ENCODE measurements at regions not wholly inside any gene's neighbourhood (a gene's known extent, or its start where the extent isn't known, plus 50 kb on each side); places are given as distances from the start of the nearest gene placed in this dataset.

DNA sequence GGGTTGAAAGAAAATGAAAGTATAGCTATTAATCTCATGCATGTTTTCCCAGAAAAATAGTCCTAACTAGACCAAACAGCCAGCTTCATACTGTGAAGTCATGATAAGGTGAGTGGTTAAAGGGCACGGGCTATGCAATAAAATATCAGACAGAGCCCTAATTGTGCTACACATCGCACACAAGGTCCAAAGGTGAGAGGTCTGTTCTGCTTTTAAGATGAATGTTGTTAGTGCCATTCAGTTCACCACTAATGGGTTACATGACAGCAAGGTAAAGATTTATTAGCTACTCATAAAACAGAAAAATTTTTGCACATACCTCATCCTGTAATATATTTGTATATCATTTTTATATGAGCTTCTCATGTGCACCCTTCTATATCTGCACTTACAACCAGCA is 105.0 kb upstream of the STK17B start:
- no peak overlapping the region for H3K4me3 ChIP-seq
- no peaks in the 10 kb centered on the region for H3K9me2 ChIP-seq (ENCODE audit: insufficient read depth)
- no peak for ATAC-seq
- H3K79me2 ChIP-seq (replicated peaks; ENCODE audit: insufficient read depth), result no peaks in the 10 kb centered on the region
- no peaks in the 10 kb centered on the region for H3K36me3 ChIP-seq (ENCODE audit: insufficient read depth)
- Mint-ChIP-seq H3K27ac (no peak overlapping the region), H3K4me1 (peaks cover 3% of the 10 kb centered on the region; the same call in 1 of the 3 replicates), H3K4me3 (no peak overlapping the region), H3K27me3 (ENCODE audit: insufficient read depth, low read depth, poor library complexity) (no peaks in the 10 kb centered on the region), H3K9me3 (no peaks in the 10 kb centered on the region), H3K36me3 (ENCODE audit: low read depth) (peaks cover 6% of the 10 kb centered on the region; the same call in 2 of the 3 replicates)
- no peak overlapping the region for H2AFZ ChIP-seq
- no peaks in the 10 kb centered on the region for H4K20me1 ChIP-seq (replicated peaks; ENCODE audit: insufficient read depth)
- TF ChIP-seq NANOG (IDR thresholded peaks at IDR 0.05; ENCODE audit: borderline replicate concordance) (no peak), ZNF114 (CRISPR knock-in tag; IDR thresholded peaks at IDR 0.05) (no peak), POLR2AphosphoS5 (IDR thresholded peaks at IDR 0.05; ENCODE audit: low read depth) (no peak), STAT1 (IDR thresholded peaks at IDR 0.05; ENCODE audit: unreplicated experiment) (no peak), JUNB (IDR thresholded peaks at IDR 0.05; ENCODE audit: unreplicated experiment) (no peak), EZH2phosphoT487 (IDR thresholded peaks at IDR 0.05; ENCODE audit: unreplicated experiment) (no peak)
- TF ChIP-seq, protein P1, sequence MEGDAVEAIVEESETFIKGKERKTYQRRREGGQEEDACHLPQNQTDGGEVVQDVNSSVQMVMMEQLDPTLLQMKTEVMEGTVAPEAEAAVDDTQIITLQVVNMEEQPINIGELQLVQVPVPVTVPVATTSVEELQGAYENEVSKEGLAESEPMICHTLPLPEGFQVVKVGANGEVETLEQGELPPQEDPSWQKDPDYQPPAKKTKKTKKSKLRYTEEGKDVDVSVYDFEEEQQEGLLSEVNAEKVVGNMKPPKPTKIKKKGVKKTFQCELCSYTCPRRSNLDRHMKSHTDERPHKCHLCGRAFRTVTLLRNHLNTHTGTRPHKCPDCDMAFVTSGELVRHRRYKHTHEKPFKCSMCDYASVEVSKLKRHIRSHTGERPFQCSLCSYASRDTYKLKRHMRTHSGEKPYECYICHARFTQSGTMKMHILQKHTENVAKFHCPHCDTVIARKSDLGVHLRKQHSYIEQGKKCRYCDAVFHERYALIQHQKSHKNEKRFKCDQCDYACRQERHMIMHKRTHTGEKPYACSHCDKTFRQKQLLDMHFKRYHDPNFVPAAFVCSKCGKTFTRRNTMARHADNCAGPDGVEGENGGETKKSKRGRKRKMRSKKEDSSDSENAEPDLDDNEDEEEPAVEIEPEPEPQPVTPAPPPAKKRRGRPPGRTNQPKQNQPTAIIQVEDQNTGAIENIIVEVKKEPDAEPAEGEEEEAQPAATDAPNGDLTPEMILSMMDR (conservative IDR thresholded peaks at IDR 0.05; ENCODE audit: low read depth in 2 of 2), result no peak
- TF ChIP-seq, protein P2, sequence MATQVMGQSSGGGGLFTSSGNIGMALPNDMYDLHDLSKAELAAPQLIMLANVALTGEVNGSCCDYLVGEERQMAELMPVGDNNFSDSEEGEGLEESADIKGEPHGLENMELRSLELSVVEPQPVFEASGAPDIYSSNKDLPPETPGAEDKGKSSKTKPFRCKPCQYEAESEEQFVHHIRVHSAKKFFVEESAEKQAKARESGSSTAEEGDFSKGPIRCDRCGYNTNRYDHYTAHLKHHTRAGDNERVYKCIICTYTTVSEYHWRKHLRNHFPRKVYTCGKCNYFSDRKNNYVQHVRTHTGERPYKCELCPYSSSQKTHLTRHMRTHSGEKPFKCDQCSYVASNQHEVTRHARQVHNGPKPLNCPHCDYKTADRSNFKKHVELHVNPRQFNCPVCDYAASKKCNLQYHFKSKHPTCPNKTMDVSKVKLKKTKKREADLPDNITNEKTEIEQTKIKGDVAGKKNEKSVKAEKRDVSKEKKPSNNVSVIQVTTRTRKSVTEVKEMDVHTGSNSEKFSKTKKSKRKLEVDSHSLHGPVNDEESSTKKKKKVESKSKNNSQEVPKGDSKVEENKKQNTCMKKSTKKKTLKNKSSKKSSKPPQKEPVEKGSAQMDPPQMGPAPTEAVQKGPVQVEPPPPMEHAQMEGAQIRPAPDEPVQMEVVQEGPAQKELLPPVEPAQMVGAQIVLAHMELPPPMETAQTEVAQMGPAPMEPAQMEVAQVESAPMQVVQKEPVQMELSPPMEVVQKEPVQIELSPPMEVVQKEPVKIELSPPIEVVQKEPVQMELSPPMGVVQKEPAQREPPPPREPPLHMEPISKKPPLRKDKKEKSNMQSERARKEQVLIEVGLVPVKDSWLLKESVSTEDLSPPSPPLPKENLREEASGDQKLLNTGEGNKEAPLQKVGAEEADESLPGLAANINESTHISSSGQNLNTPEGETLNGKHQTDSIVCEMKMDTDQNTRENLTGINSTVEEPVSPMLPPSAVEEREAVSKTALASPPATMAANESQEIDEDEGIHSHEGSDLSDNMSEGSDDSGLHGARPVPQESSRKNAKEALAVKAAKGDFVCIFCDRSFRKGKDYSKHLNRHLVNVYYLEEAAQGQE (IDR thresholded peaks at IDR 0.05; ENCODE audit: unreplicated experiment), result no peak
- H3K4me2 ChIP-seq, result no peak overlapping the region
- no peaks in the 10 kb centered on the region for H3K27me3 ChIP-seq (ENCODE audit: insufficient read depth)
- DNase-seq (ENCODE audit: low spot score), result no peak
- no peaks in the 10 kb centered on the region for H3F3A ChIP-seq (replicated peaks; ENCODE audit: low read depth)
- no peak overlapping the region for H3K27ac ChIP-seq (ENCODE audit: low read depth)
- H3K4me1 ChIP-seq (ENCODE audit: insufficient read depth), result no peaks in the 10 kb centered on the region

DNA sequence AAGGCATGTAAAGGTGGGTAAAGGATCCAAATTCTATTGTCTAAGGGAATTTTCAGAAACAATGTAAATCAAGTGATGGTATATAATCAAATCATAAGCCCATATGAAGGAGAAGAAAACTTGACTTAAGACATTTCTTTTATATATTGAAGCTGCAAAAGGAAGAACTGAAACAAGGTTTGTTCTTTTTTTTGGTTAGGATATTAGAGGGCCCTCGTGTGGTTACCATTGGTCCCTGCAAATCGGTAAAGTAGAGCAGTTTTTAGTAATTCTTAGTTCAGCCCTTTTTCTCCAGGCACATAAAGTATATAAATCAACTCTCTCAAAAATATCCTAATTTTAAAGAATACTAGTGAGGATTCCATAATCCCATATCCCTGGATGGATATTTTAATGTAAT is 105.6 kb upstream of the STK17B start:
- Histone ChIP-seq H3K27ac (ENCODE audit: low read depth) (no peak overlapping the region), H4K20me1 (replicated peaks; ENCODE audit: insufficient read depth) (no peaks in the 10 kb centered on the region), H3K27me3 (ENCODE audit: insufficient read depth) (no peaks in the 10 kb centered on the region), H3K9me2 (ENCODE audit: insufficient read depth) (0 out of 2 replicates have a peak, but pooled peaks cover under 1% of the 10 kb centered on the region), H3K4me2 (no peak overlapping the region), H3K36me3 (ENCODE audit: insufficient read depth) (no peaks in the 10 kb centered on the region), H2AFZ (no peak overlapping the region), H3K4me1 (ENCODE audit: insufficient read depth) (no peaks in the 10 kb centered on the region), H3F3A (replicated peaks; ENCODE audit: low read depth) (no peaks in the 10 kb centered on the region), H3K79me2 (replicated peaks; ENCODE audit: insufficient read depth) (no peaks in the 10 kb centered on the region), H3K4me3 (no peak overlapping the region)
- Mint-ChIP-seq H3K9me3 (0 out of 3 replicates have a peak, but pooled peaks cover under 1% of the 10 kb centered on the region), H3K4me3 (no peak overlapping the region), H3K36me3 (ENCODE audit: low read depth) (peaks cover 6% of the 10 kb centered on the region; the same call in 2 of the 3 replicates), H3K27me3 (ENCODE audit: insufficient read depth, low read depth, poor library complexity) (no peaks in the 10 kb centered on the region), H3K4me1 (peaks cover 3% of the 10 kb centered on the region; the same call in 1 of the 3 replicates), H3K27ac (no peak overlapping the region)
- TF ChIP-seq JUNB (IDR thresholded peaks at IDR 0.05; ENCODE audit: unreplicated experiment) (no peak), EZH2phosphoT487 (IDR thresholded peaks at IDR 0.05; ENCODE audit: unreplicated experiment) (no peak), EZH2 (IDR thresholded peaks at IDR 0.05; ENCODE audit: low read depth, unreplicated experiment) (no peak)
- TF ChIP-seq, protein P1 (conservative IDR thresholded peaks at IDR 0.05; ENCODE audit: low read depth in 2 of 2), result peak; percentile 66 to 86
- peak; percentile 65 for DNase-seq (ENCODE audit: low spot score)
- ATAC-seq, result no peak

Data from GM23338 (cell line).